NCI-H2171 treated with DMSO at 0.1 percent for 48 hours (cell line): ENCODE measurements at regions not wholly inside any gene's neighbourhood (a gene's known extent, or its start where the extent isn't known, plus 50 kb on each side); places are given as distances from the start of the nearest gene placed in this dataset.

Experiments used
- DNase-seq: peaks from one replicate; lab custom pipeline; 2025; lab: John Stamatoyannopoulos, UW

DNA sequence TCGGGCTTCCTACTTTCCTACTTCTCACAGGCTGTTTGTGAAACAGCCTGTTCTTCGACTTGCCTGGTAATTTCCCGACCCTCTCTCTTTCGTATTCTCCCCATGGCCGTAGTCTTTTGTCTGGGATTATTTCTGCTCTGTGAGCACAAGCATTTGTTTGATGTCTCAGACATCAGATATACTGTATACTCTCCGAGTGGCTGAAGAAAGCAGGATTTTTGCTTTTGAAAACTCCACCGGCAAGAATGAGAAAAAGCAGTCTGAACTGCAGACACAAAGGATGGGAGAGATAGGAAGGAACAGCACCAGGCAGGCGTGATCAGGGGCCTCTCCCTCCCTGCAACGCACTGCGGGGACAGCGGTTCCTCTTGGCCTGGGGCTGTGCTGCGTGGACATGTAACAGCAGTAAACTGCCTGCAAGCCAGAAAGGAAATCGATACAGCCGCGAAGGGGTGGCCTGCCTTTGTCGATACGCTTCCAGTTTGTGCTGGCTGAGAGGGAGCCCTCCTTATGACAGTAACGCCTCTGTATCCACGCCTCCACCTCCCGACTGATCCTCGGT, 313.9 kb upstream of the TLE4 start:
- no peak for DNase-seq

DNA sequence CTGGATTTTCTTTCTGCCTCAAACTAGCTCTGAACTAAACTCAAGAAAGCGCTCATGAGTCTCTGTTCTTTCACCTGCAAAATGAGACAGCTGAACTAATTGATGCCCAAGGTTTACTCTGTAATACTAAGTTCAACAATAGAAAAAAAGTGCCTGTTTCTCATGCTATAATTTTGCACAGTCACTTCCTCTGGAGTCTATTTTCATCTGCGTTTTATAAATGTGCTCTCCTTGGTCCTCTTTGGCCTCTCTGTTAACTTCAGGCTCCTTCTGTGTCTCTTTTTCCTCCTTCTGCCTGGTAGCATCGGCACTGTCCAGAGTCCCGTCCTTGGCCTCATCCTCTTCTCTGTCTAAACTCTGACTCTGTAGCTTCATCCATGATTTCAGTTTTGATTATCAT, 311.9 kb upstream of the TLE4 start:
- no peak for DNase-seq

DNA sequence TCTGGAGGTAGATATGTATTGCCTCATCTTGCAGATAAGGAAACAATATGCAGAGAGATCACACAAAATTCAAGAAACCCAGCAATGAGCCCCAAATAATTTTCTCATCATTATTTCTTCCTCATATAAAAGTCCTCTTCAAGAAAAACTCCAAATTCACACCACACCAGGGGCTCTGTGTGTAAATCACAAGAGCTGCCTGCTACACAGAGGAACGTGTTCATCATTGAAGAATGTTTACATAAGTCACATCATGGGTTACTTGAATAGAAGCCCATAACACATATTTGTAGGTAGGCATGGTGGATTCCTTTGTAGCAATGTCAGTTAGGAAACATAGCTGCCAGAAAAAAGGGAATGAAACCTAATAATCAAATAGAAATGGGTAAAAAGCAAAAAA, 308.1 kb upstream of the TLE4 start:
- DNase-seq: no peak

DNA sequence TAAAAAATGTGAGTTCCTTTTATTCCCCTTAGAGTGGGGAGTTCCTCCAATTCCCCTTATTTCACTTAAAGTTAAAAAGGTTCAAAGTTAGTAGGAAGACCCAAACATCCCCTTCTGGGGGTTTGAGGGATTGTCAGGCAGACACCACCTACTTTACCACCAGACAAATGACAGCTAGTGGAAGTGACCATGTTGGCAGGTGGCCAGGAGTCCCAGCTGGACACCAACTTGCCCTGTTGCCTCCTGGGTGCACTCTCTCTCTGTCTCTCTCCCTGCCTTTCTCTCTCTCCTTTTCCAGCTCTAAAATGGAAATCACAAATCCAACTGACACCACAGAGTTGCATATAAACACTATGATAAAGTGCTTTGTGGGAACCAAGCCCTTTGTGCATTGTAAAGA, 307.7 kb upstream of the TLE4 start:
- no peak for DNase-seq

DNA sequence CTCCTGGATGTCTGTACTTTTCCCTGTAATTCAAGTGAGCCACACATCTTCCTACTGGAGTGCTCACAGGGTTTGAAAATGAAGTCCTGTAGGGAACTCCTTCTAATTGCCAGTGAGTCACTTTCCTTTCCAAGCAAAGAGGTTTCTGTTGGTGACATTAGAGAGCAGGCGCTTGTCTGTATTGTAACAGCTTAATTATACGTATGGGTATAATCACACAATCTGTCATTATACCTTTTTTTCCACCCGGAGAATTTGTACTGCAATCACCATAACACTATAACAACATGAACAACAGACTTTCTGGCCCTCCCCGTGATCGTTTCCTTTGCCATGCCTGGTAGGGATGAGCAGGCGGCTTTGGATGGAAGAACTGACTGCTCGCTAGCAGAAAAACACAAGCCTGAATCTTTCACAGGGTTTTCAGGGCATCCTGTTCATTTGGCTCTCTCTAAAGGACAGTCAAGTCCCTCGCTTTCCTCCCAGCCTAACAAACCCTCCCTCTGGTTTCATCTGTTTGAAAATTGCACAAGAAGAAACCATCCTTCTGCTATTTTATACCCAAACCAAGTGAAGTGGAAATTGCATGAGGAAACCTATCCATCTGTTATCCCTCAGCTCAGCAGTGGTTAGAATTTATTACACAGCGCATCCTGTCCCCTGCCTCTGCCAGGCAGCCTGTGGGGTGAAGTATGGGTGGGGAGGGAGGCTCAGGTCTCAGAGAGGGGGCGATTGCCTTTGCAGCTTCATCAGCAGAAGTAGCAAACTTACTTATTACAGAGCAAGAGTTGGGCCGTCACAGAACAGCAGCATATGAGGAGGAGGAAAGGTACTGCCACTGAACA, 307.0 kb upstream of the TLE4 start:
- DNase-seq: peak; percentile 91

DNA sequence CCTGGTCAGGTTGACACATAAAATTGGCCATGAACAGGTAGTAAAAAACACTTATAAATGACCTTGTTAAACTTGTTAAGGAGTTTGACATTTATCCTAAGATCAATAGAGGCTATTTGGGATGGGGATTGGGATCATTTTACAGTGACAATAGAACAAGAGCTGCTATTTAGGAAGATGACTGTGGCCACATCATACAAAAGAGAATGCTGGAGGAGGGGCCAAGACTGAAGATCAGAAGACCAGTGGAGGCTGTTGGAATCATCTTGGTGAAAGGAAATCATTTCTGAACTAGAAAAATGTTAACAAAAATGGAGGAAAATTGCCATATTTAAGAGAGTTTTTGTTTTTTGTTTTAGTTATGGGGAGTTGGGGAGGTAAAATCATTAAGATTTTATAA, 304.8 kb upstream of the TLE4 start:
- DNase-seq: no peak

DNA sequence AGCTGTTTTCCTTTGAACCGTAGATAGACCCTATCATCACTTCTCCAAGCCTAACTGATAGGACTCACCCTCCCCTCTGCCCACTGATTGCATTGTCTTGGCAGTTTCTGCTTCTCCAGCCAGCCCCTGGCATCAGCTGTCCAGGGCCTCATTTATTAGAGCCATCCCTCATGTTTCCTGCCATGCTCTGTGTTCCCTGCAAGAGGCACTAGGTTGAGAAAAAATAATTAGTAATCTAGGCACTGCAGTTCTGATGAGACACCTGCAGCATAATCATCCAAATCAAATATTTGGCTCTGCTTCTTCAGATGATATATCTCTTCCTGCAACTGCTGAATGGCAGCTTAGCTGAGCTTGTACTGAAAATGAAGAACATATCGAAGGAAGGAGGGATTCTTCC, 303.0 kb upstream of the TLE4 start:
- no peak for DNase-seq

DNA sequence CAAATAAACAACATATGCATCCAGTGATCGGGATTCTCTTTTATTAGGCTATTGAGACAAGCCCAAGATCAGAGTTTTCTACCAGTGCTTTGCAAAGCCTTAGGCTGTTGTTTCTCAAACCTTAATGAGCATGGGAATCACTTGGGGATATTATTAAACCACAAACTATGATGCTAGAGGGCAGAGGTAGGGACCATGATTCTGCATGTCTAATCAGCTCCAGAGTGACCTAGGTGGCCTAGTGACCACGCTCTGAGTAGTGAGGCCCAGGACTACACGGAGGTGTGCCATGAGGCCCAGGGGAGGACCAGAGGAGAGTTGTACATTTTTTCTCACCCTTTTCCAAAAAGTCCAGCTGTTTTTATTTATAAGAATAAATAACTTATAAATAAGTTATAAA, 298.5 kb upstream of the TLE4 start:
- no peak for DNase-seq

DNA sequence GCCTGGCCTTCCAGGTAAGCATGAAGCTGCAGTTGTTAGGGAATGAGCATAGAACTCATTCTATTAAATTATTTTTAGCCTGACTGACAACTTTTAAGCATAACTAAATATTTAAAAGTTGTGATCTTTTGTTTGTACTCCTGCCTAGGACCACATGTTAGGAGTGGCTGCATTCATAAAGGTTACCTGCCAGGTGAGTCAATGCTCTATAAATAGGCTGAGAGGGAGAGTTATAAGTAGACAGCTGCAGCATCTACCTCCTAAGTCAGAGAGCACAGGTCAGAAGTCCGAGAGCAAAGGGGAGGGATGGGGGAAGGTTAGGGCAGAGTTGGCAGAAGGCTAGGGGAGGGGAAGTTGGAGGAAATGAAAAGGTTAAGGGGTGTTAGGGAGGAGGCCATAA, 292.4 kb upstream of the TLE4 start:
- no peak for DNase-seq

DNA sequence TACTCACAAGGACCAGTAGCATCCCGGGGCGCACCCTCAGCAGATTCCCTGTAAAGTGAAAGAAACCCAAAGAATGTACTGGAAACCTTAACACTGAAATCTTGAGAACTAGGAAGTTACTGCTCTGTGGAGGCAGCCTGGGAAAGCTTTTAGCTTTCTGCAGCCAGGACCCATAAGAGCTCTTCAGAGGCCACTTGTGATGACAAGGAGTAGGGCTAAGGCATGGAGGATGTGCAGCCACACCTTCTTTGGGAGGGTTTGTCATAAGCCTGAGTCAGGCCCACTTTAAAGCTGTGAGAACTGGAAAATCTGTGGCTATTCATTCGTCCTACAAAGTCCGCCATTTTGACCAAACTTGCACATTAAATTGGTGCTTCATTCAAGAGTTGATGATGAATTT, 291.1 kb upstream of the TLE4 start:
- DNase-seq: no peak

DNA sequence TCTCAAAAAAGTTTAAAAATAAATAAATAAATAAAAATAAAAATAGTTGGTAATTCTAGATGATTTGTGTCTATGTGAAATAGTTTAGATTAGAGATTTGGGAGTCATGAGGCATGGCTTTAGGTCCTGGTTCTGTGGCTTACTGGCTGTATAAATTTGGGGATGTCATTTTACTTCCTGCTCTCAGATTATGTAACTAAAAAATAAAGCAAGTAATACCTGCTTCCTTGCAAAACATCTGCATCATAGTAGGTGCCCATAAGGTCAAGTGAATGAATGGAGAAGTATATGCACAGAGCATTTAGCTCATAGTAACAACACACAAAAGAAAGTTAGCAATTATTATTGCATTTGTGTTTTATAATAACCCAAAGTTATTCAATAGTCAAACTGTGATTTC, 287.7 kb upstream of the TLE4 start:
- no peak for DNase-seq

DNA sequence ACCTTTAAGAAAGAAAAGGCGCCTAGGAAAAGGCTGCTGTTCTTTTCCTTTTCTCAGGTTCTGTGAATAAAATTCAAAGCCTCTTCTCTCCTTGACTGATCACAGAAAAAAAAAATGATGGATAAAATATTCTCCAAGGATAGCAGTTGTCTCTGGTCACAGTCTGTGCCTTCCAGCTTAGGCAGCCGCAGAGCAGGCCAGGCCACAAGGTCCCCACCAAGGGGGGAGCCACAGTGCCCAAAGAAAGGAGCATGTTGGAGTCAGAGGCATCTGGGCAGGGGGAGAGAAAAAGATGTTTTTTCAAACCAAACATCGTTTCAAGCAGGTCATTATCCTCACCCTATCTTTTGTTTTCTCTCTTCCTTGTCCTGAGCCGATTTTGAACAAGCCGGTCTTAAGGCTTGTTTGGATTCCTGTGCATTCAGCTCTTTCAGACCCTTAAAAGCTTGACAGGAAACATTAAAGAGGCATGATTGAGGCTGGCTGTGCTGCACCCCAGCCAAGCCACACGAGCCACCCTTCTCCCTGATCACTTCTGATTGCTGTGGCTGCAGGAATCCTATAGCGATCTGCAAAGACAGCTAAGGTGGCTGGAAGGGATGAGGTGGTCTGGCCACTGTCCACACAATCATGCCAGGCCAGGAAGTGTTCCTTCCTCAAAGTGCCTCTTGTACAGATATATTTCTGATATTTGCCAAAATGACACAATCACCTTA, 284.6 kb upstream of the TLE4 start:
- DNase-seq: no peak

DNA sequence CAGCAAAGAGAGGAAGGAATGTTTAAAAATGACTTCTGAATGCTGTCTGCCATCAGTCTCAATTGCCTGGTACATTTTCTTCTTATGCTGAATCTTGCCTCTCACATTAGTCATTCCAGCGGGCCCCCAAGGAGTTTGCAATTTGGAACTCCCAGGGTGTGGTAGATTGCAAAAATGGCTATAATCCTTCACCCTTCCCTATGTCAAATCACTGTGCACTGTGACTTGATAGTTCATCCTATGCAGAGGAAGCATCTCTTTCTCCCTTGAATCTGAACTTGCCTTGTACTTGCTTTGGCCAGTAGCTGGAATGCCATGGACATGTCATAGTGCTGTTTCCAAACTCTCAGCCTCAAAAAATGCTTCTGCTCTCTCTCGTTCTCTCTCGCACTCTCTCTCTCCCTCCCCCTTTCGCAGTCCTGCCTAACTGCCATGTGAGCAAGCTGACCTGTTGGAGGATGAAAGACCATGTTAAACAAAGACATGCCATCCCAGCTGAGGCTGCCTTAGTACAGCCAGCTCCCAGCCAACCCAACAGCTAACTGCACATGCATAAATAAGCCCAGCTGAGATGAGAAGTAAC, 284.0 kb upstream of the TLE4 start:
- no peak for DNase-seq

DNA sequence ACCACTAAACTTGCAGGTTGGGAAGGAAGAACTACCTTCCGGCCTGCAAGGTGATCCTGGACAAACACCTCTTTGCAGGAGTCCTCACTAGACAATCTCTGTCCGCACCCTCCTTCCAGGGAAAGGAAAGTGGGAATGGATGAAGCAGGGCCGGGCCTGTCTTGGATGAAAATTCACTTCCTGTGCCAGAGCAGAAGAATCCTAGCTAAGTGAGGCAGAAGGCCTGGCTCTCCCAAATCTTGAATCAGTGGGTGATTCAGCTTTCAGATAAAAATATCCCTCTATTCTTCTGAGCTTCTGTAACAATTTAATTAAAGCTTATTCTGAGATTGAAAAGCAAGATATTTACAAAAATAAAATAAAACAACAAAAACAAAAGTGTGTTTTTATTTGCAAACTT, 281.9 kb upstream of the TLE4 start:
- DNase-seq: no peak

DNA sequence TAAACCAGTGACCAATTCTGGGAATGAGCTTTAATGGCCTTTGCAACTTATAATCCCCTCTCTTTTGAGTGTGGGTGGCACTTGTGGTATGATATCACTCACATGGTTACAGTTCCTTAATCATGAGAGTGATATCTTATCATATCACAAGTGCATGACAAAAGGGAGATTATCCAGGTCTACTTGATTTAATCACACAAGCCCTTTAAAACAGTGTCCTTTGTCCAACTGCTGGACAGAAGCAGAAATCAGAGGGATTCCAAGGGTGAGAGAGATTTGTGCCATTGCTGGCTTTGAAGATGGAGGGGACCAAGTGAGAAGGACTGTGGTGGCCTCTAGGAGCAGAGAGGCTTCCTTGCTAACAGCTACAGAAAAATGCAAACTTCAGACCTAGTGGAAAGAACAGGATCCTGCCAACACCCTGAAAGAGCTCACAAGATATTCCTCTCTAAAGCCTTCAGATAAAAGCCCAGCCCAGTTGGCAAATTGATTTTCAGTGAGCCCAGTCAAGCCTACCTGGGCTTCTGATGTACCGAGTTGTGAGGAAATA, 279.0 kb upstream of the TLE4 start:
- no peak for DNase-seq

DNA sequence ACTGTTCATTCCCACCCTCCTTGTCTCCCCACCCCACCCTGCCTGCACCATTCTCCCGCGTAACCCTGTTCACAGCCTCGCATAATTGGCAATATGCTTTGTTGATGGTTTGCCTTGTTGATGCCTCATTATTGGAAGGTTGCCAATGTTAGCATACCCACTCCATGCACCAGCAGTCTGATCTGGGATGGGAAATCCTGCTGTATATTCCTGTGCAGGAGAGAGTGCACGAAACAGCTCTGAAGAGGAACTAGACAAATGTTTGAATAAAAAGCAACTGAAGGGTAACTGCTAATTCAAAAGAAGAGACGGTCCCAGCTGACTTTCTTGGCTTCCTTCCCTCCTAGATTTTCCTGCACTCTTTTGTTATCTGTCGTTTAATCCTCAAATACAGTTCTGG, 271.7 kb upstream of the TLE4 start:
- DNase-seq: peak; percentile 90

DNA sequence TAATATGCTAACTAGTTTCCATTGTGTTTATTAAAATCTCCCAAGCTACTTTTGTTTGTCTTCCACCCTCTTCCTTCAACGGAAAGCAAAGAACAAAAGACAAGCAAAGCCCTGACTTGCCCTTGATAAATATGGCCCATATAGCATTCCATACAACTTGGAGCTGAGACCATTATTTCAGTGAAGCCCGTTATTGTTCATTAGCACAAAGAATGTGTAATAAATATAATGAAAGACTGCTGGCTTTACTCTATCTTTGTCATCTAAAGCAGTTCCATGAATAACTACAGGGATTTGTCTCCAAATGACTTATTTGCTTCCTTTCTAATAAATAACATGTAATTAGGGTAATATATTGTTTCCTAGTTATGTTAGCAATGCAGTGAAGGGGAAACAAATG, 270.7 kb upstream of the TLE4 start:
- no peak for DNase-seq

DNA sequence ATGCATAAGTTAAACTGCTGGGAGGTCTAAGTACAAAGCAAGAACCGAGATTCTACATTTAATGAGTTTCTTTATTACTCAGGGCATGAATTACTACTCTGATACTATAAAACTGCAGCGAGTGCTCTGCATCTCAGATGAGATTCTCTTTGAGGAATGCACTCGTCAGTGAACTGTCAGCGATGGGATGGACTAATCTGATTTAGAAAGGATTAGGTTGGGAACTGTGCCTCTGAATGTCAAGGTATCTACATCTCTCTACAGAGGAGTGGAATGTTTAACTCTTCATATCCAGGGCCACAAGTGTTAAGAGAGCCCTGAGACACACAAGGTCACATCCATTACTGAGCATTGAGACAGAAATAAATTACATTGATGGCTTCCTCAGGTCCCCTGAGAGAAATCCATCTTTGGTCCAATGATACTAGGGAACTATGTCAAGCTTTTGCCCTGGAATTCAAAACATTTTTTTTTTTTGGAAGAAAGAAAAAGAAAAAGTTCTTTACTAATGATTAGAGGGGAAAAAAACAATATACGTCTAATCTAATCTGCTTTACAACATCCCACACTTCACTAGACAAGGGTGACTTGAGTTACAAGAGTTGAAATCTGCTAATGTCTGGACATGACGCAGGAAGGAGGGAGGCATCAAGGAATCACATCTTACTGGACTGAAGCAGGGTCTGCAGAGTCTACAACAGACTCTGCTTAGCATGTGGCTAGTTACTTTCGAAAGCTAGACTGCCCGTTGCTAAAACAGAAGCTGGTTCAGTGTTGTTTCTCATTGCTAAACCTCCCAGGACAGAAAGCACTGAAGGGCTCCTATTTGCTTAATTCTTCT, 270.0 kb upstream of the TLE4 start:
- DNase-seq: no peak

DNA sequence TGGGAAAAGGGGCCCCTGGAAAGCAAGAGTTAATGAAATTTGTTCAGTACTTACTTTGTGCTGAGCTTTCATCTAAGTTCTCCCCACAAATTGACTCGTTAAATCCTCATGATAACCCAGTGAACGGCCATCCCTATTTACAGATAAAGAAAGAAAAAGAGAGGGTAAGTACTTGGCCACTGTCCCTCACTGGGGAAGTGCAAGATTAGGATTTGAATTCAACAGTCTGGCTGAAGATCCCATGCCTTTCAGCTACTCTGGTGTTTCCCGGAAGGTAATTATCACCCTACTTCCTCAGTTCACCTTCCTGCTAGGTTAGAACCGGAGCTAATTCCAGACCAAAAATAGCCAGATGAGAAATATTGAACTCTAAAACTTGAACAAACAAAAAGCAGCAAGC, 269.2 kb upstream of the TLE4 start:
- DNase-seq: no peak

DNA sequence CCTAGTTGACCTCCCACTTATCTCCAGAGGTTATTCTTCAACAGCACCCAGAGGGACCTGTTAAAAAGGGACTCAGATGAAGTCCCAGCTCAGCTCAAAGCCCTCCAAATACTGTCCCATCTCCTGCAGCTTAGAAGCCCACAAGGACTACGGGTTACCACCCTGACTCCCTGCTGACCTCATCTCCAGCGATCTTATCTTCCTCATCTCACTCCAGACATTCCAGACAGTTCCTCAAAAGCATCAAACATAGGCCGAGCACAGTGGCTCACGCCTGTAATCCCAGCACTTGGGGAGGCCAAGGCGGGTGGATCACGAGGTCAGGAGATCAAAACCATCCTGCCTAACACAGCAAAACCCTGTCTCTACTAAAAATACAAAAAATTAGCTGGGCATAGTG, 263.8 kb upstream of the TLE4 start:
- no peak for DNase-seq

DNA sequence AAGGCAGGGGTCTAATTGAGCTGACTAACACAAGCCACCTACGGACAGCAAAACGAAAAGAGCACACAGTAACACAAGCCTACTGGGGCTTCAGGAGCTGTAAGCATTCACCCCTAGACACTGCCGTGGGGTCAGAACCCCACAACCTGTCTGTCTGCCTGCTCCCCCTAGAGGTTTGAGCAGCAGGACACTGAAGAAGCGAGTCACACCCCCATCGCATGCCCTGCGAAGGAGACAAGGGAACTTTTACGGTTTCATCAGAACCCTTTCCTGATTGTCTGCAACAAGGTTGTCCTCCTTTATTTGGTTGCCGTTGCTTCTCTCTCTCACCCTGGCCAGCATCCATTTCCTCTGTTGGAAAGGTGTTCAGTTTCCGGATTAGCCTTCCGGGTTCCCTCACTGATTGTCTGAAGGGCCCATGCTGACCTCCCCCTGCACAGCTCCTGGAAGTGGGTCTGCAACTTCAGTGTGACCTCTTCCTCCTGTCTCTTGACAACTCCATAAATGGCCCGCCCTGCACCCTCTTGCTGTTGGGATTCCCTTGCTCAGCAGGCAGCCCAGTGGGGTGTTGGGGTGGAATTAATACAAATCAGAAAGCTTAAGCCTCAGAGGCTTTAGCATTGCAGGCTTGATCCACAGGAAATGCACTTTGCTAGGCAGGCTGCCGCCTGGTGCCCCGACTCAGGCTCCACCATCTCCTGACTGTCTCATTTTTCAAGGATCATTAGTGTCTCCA, 258.9 kb upstream of the TLE4 start:
- no peak for DNase-seq
